Osteoblast (primary cell): ENCODE measurements at regions not wholly inside any gene's neighbourhood (a gene's known extent, or its start where the extent isn't known, plus 50 kb on each side); places are given as distances from the start of the nearest gene placed in this dataset.

Experiments
- DNase-seq: peaks from one replicate; pipeline ENCODE4 v3.0.0; 2011; ENCODE audit warnings: low spot score, mixed read lengths; ENCODE audit not compliant: insufficient read length; ENCODE audit errors: missing footprints
- H2AFZ ChIP-seq: 2 replicates; pipeline ENCODE4 v1.6.0; 2011; ENCODE audit warnings: mild to moderate bottlenecking, low read length
- H3K27ac ChIP-seq: 2 replicates; pipeline ENCODE4 v1.5.1; 2011; ENCODE audit warnings: mild to moderate bottlenecking, low read depth, low read length, moderate library complexity
- H3K27me3 ChIP-seq: 2 replicates; pipeline ENCODE4 v1.6.0; 2012; ENCODE audit warnings: mild to moderate bottlenecking, control low read depth, inconsistent platforms, low read length, moderate library complexity; ENCODE audit not compliant: insufficient read depth
- H3K36me3 ChIP-seq: 2 replicates; pipeline ENCODE4 v1.5.1; 2011; ENCODE audit warnings: mild to moderate bottlenecking, low read length, control low read depth, moderate library complexity; ENCODE audit not compliant: insufficient read depth
- H3K4me1 ChIP-seq: 2 replicates; pipeline ENCODE4 v1.5.1; 2011; ENCODE audit warnings: mild to moderate bottlenecking, low read length, control low read depth, moderate library complexity; ENCODE audit not compliant: insufficient read depth
- H3K4me2 ChIP-seq: 2 replicates; pipeline ENCODE4 v1.6.0; 2011; ENCODE audit warnings: mild to moderate bottlenecking, low read length; ENCODE audit not compliant: insufficient read depth
- H3K4me3 ChIP-seq: fragments of 200-600 bp; sonication (generic); 3 replicates; pipeline ENCODE4 v1.5.1; 2012; ENCODE audit warnings: mild to moderate bottlenecking, low read length, inconsistent platforms; ENCODE audit not compliant: insufficient read depth
- H3K79me2 ChIP-seq: 2 replicates; pipeline ENCODE4 v1.6.0; 2012; ENCODE audit warnings: mild to moderate bottlenecking, low read length, control low read depth, inconsistent platforms; ENCODE audit not compliant: insufficient read depth
- H3K9me3 ChIP-seq: 2 replicates; pipeline ENCODE4 v1.5.1; 2011; ENCODE audit warnings: low read depth, low read length, control low read depth
- H4K20me1 ChIP-seq: 2 replicates; pipeline ENCODE4 v1.6.0; 2012; ENCODE audit warnings: mild to moderate bottlenecking, low read length, control low read depth; ENCODE audit not compliant: insufficient read depth
- CTCF ChIP-seq: IDR thresholded peaks from 2 replicates; pipeline ENCODE4 v1.5.1; 2011; ENCODE audit warnings: mild to moderate bottlenecking, low read depth, low read length, moderate library complexity; ENCODE audit errors: extremely low read depth

GRCh38 chr5:40355846-40356245, 323.9 kb upstream of the PTGER4 start:
- Histone ChIP-seq H4K20me1 (no peaks in the 10 kb centered on the region), H3K4me3 (no peak overlapping the region), H3K9me3 (no peaks in the 10 kb centered on the region), H3K27me3 (no peaks in the 10 kb centered on the region), H3K36me3 (no peaks in the 10 kb centered on the region), H3K4me2 (no peak overlapping the region), H3K27ac (no peak overlapping the region), H3K79me2 (no peaks in the 10 kb centered on the region), H3K4me1 (no peaks in the 10 kb centered on the region), H2AFZ (no peak overlapping the region)
- no peak for TF ChIP-seq CTCF
- DNase-seq, result no peak

DNA sequence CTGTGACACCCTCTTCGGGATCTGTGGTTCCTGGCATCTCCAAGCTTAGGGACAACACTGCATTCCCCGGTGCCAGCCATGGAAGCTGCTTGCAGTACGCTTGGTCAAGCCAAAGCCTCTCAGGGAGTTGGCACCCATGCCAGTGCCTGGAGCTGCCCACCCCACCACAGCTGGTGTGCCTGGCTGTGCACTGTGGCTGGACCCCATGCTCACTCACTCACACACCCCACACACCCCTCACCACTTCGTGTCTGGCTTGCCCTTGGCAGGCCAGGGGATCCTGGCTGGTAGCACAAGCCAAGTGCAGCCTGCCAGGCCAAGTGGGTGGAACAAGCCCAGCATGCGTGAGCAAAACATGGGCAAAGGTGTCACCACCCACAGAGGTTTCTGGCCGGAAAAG, 324.5 kb upstream of the PTGER4 start:
- no peak for DNase-seq
- no peaks in the 10 kb centered on the region for H3K4me1 ChIP-seq

GRCh38 chr5:40354171-40354570, 325.5 kb upstream of the PTGER4 start:
- Histone ChIP-seq H3K4me1 (no peaks in the 10 kb centered on the region), H3K9me3 (no peaks in the 10 kb centered on the region), H3K79me2 (no peaks in the 10 kb centered on the region), H2AFZ (no peak overlapping the region), H3K27ac (no peak overlapping the region), H3K27me3 (no peaks in the 10 kb centered on the region), H3K4me3 (no peak overlapping the region), H4K20me1 (no peaks in the 10 kb centered on the region), H3K36me3 (no peaks in the 10 kb centered on the region), H3K4me2 (no peak overlapping the region)
- no peak for DNase-seq
- TF ChIP-seq CTCF, result no peak

More for the DNA sequence above, 324.5 kb upstream of the PTGER4 start:
- Histone ChIP-seq H4K20me1 (no peaks in the 10 kb centered on the region), H3K4me3 (no peak overlapping the region), H2AFZ (no peak overlapping the region), H3K4me2 (no peak overlapping the region), H3K79me2 (no peaks in the 10 kb centered on the region), H3K9me3 (no peaks in the 10 kb centered on the region), H3K27me3 (no peaks in the 10 kb centered on the region), H3K27ac (no peak overlapping the region), H3K36me3 (no peaks in the 10 kb centered on the region)
- no peak for TF ChIP-seq CTCF

DNA sequence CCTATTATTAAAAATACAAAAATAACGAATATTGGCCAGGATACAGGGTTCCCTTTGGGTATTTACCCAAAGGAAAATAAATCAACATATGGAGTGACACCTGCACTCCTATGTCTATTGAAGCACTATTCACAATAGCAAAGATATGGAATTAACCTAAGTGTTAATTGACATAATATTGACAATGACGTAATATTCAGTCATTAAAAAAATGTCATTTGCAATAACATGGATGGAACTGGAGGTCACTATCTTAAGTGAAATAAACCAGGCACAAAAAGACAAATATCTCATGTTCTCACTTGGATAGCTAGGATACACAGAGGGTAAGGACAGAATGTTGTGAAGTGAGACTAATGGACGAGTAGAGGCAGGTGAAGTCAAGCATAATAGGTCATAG, 326.3 kb upstream of the PTGER4 start:
- Histone ChIP-seq H3K36me3 (no peaks in the 10 kb centered on the region), H2AFZ (no peak overlapping the region), H3K79me2 (no peaks in the 10 kb centered on the region), H3K4me3 (no peak overlapping the region), H3K4me1 (no peaks in the 10 kb centered on the region), H3K27ac (no peak overlapping the region), H4K20me1 (no peaks in the 10 kb centered on the region), H3K4me2 (no peak overlapping the region), H3K9me3 (no peaks in the 10 kb centered on the region), H3K27me3 (no peaks in the 10 kb centered on the region)
- no peak for DNase-seq
- no peak for TF ChIP-seq CTCF
